HG03378 (cell line): ENCODE measurements at regions not wholly inside any gene's neighbourhood (a gene's known extent, or its start where the extent isn't known, plus 50 kb on each side); places are given as distances from the start of the nearest gene placed in this dataset.

Experiments used
- ATAC-seq: cut with Tn5 transposase; IDR thresholded peaks from one replicate; pipeline ENCODE4 v1.9.1; 2021; ENCODE audit warnings: mild to moderate bottlenecking, moderate library complexity; ENCODE audit not compliant: unreplicated experiment

- no peak for ATAC-seq
These were observed 135.9 kb upstream of the ZMIZ1 start for GRCh38 chr10:78932861-78933260.

GRCh38 chr10:78933828-78934531, 134.8 kb upstream of the ZMIZ1 start:
- ATAC-seq, result no peak

- ATAC-seq, result no peak
These were observed 134.3 kb upstream of the ZMIZ1 start for GRCh38 chr10:78934532-78934898.

- no peak for ATAC-seq
These were observed 133.7 kb upstream of the ZMIZ1 start for GRCh38 chr10:78934994-78935602.

- ATAC-seq, result no peak
These were observed 132.9 kb upstream of the ZMIZ1 start for GRCh38 chr10:78935697-78936407.

- no peak for ATAC-seq
These were observed 132.1 kb upstream of the ZMIZ1 start for GRCh38 chr10:78936412-78937342.

- ATAC-seq, result no peak
These were observed 131.4 kb upstream of the ZMIZ1 start for GRCh38 chr10:78937393-78937792.

- ATAC-seq, result no peak
These were observed 130.7 kb upstream of the ZMIZ1 start for GRCh38 chr10:78937800-78938694.

GRCh38 chr10:78938695-78939672, 129.8 kb upstream of the ZMIZ1 start:
- no peak for ATAC-seq

GRCh38 chr10:78942091-78942501, 126.7 kb upstream of the ZMIZ1 start:
- ATAC-seq, result no peak

- ATAC-seq, result no peak
These were observed 123.9 kb upstream of the ZMIZ1 start for GRCh38 chr10:78944723-78945312.

- no peak for ATAC-seq
These were observed 122.9 kb upstream of the ZMIZ1 start for GRCh38 chr10:78945838-78946237.

- no peak for ATAC-seq
These were observed 121.5 kb upstream of the ZMIZ1 start for GRCh38 chr10:78947226-78947625.

- ATAC-seq, result no peak
These were observed 121.0 kb upstream of the ZMIZ1 start for GRCh38 chr10:78947733-78948132.

- ATAC-seq, result no peak
These were observed 120.1 kb upstream of the ZMIZ1 start for GRCh38 chr10:78948621-78949030.

- no peak for ATAC-seq
These were observed 117.8 kb upstream of the ZMIZ1 start for GRCh38 chr10:78950656-78951587.

GRCh38 chr10:78952030-78952429, 116.7 kb upstream of the ZMIZ1 start:
- ATAC-seq, result no peak
